Endothelial cell (in vitro differentiated cells): ENCODE measurements at regions not wholly inside any gene's neighbourhood (a gene's known extent, or its start where the extent isn't known, plus 50 kb on each side); places are given as distances from the start of the nearest gene placed in this dataset.

Experiments
- DNase-seq: peaks from one replicate; pipeline ENCODE4 v3.0.0; 2021; ENCODE audit warnings: low spot score
- H3K27ac Mint-ChIP-seq: one replicate; pipeline ENCODE4 v1.8.0; 2021; ENCODE audit warnings: mixed read lengths, inconsistent platforms; ENCODE audit not compliant: unreplicated experiment
- H3K27me3 Mint-ChIP-seq: one replicate; pipeline ENCODE4 v1.8.0; 2021; ENCODE audit warnings: mild to moderate bottlenecking, moderate library complexity, mixed read lengths, inconsistent platforms; ENCODE audit not compliant: unreplicated experiment
- H3K36me3 Mint-ChIP-seq: one replicate; pipeline ENCODE4 v1.8.0; 2021; ENCODE audit warnings: mild to moderate bottlenecking, low read depth, mixed read lengths, inconsistent platforms; ENCODE audit not compliant: unreplicated experiment
- H3K4me1 Mint-ChIP-seq: one replicate; pipeline ENCODE4 v1.8.0; 2021; ENCODE audit warnings: mild to moderate bottlenecking, mixed read lengths, inconsistent platforms; ENCODE audit not compliant: unreplicated experiment
- H3K4me3 Mint-ChIP-seq: one replicate; pipeline ENCODE4 v1.8.0; 2021; ENCODE audit warnings: mild to moderate bottlenecking, mixed read lengths, inconsistent platforms; ENCODE audit not compliant: unreplicated experiment
- H3K9me3 Mint-ChIP-seq: one replicate; pipeline ENCODE4 v1.8.0; 2021; ENCODE audit warnings: mixed read lengths, inconsistent platforms; ENCODE audit not compliant: unreplicated experiment
- CTCF ChIP-seq: fragments of 200-600 bp; sonication (generic); IDR thresholded peaks from one replicate; pipeline ENCODE4 v1.5.0; 2021; ENCODE audit warnings: antibody characterized with exemption; ENCODE audit not compliant: unreplicated experiment

DNA sequence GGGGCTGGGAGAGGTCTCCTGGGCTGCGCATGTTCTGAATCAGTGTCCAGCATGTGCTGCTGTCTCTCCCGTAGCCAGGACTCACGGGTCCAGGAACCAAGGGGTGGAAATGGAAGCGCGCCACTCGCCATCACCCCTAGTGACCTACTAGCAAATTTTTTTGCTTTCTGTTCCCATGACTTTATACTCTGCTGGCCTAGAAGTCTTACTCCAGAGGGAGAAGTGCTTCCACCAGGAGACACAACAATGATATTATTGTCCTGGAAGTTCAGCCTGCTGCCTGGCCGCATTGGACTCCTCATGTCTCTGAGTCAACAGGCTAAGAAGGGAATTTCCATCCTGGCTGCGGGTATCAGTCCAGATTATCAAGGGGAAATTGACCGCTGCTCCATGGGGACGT lies 729.7 kb downstream of the BRD1 start:
- Mint-ChIP-seq H3K27me3 (peaks cover 1% of the 10 kb centered on the region), H3K27ac (no peak overlapping the region), H3K36me3 (no peaks in the 10 kb centered on the region), H3K9me3 (no peaks in the 10 kb centered on the region), H3K4me3 (no peak overlapping the region), H3K4me1 (no peaks in the 10 kb centered on the region)
- DNase-seq = no peak
- TF ChIP-seq CTCF = no peak

GRCh38 chr22:49097171-49097925 lies 730.3 kb downstream of the BRD1 start:
- H3K27me3 Mint-ChIP-seq = peaks cover 1% of the 10 kb centered on the region
- H3K9me3 Mint-ChIP-seq = no peaks in the 10 kb centered on the region
- DNase-seq = no peak
- no peaks in the 10 kb centered on the region for H3K36me3 Mint-ChIP-seq
- no peak for TF ChIP-seq CTCF
- H3K27ac Mint-ChIP-seq = no peak overlapping the region
- no peaks in the 10 kb centered on the region for H3K4me1 Mint-ChIP-seq
- no peak overlapping the region for H3K4me3 Mint-ChIP-seq

DNA sequence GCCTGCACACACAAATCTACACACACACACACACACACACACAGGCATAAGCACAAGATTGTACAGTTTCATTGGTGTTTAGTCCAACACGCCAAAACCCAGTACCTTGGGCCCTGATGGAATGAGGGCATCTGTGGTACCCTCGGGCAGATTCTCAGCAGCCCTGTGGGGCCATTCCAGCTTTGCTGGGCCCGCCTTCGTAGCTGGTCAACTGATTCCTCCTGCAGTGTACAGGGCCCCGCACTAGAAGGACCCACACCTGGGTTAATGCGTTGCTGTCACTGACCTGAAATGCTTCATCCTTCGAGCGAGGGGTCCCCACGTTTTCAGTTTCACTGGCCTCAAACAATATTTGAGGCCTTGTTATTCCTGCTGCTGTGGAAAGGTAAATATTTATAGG lies 731.2 kb downstream of the BRD1 start:
- Mint-ChIP-seq H3K27ac (peak overlapping the region; percentile 22), H3K4me1 (no peaks in the 10 kb centered on the region), H3K36me3 (no peaks in the 10 kb centered on the region), H3K27me3 (peaks cover 1% of the 10 kb centered on the region), H3K9me3 (no peaks in the 10 kb centered on the region), H3K4me3 (no peak overlapping the region)
- no peak for TF ChIP-seq CTCF
- no peak for DNase-seq

DNA sequence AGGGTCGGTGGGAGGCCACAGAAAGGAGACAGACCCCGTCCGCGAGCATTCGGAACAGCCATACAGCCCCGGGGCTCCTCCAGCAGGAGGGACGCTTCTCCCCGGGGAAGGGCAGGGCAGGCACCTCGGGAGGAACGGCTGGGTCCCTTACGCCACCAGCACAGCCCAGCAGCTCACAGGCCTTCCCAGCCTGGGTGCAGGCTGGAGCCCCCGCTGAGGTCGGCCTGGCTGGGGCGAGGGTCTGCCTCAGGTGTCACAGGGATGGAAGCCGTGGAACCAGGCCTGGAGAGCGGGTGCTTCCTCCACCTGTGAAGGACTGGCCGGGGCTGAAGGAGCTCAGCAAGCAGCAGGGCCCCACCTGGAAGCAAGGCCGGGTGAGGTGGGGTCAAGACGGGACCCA lies 732.3 kb downstream of the BRD1 start:
- TF ChIP-seq CTCF = no peak
- H3K4me3 Mint-ChIP-seq = no peak overlapping the region
- no peaks in the 10 kb centered on the region for H3K36me3 Mint-ChIP-seq
- H3K27me3 Mint-ChIP-seq = peaks cover 2% of the 10 kb centered on the region
- no peaks in the 10 kb centered on the region for H3K9me3 Mint-ChIP-seq
- no peak overlapping the region for H3K27ac Mint-ChIP-seq
- DNase-seq = no peak
- no peaks in the 10 kb centered on the region for H3K4me1 Mint-ChIP-seq

DNA sequence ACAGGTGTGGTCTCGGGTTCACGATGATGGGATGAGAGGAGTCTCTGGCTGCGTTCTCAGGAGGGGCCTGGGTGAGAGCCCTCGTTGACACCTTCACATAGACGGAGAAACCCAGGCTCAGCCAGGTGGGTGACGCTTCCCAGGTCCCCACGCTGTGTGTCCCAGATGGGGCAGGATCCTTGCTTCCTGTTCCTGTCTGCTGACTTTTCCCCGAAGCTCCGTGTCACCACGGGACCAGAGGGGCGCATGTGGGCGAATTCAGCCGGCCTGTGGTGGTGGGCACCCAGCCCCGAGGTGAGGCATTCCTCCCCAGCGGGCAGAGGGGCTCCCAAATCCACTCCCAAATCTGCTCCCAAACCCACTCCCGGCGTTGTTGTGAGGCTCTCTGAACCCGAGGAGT lies 732.8 kb downstream of the BRD1 start:
- Mint-ChIP-seq H3K4me3 (no peak overlapping the region), H3K27ac (no peak overlapping the region), H3K4me1 (no peaks in the 10 kb centered on the region), H3K36me3 (no peaks in the 10 kb centered on the region), H3K9me3 (no peaks in the 10 kb centered on the region), H3K27me3 (peaks cover 4% of the 10 kb centered on the region)
- TF ChIP-seq CTCF = no peak
- DNase-seq = no peak
